IgD-negative memory B cell (primary cell): ENCODE measurements at regions not wholly inside any gene's neighbourhood (a gene's known extent, or its start where the extent isn't known, plus 50 kb on each side); places are given as distances from the start of the nearest gene placed in this dataset.

Source experiments
- H3K27ac Mint-ChIP-seq, 3 donors: one replicate each; pipeline ENCODE4 v1.8.0; 2020 to 2022; ENCODE audit warnings: mild to moderate bottlenecking in 3 of 3, mixed read lengths in 3 of 3, moderate library complexity in 1 of 3
- H3K27me3 Mint-ChIP-seq: one replicate; pipeline ENCODE4 v1.8.0; 2021; ENCODE audit warnings: mixed read lengths
- H3K36me3 Mint-ChIP-seq: one replicate; pipeline ENCODE4 v1.8.0; 2020; ENCODE audit warnings: mild to moderate bottlenecking, mixed read lengths
- H3K4me1 Mint-ChIP-seq, 3 donors: one replicate each; pipeline ENCODE4 v1.8.0; 2020 to 2022; ENCODE audit warnings: mixed read lengths in 3 of 3, mild to moderate bottlenecking in 1 of 3
- H3K4me3 Mint-ChIP-seq, 4 donors: one replicate each; pipeline ENCODE4 v1.8.0; 2020 to 2022; ENCODE audit warnings: mild to moderate bottlenecking in 4 of 4, mixed read lengths in 4 of 4, moderate library complexity in 3 of 4
- H3K9me3 Mint-ChIP-seq, 3 donors: one replicate each; pipeline ENCODE4 v1.8.0; 2020 to 2021; ENCODE audit warnings: mixed read lengths in 3 of 3, mild to moderate bottlenecking in 1 of 3

GRCh38 chr2:128368437-128369107 lies 49.9 kb upstream of the HS6ST1 start:
- Mint-ChIP-seq H3K27me3 (peaks cover 2% of the 10 kb centered on the region), H3K27ac (no peak overlapping the region), H3K4me1 (peaks cover 0 to 2% (median 0%) of the 10 kb centered on the region in 3 donors), H3K4me3 (no peak overlapping the region), H3K9me3 (no peaks in the 10 kb centered on the region), H3K36me3 (peaks cover 1% of the 10 kb centered on the region)

- no peak overlapping the region for H3K4me3 Mint-ChIP-seq
- H3K27me3 Mint-ChIP-seq, result peaks cover 2% of the 10 kb centered on the region
- H3K4me1 Mint-ChIP-seq, result peaks cover 0 to 2% (median 0%) of the 10 kb centered on the region in 3 donors
- no peaks in the 10 kb centered on the region for H3K9me3 Mint-ChIP-seq
- no peak overlapping the region for H3K27ac Mint-ChIP-seq
- peaks cover 1% of the 10 kb centered on the region for H3K36me3 Mint-ChIP-seq
Measured at GRCh38 chr2:128369108-128369555, 50.5 kb upstream of the HS6ST1 start.

DNA sequence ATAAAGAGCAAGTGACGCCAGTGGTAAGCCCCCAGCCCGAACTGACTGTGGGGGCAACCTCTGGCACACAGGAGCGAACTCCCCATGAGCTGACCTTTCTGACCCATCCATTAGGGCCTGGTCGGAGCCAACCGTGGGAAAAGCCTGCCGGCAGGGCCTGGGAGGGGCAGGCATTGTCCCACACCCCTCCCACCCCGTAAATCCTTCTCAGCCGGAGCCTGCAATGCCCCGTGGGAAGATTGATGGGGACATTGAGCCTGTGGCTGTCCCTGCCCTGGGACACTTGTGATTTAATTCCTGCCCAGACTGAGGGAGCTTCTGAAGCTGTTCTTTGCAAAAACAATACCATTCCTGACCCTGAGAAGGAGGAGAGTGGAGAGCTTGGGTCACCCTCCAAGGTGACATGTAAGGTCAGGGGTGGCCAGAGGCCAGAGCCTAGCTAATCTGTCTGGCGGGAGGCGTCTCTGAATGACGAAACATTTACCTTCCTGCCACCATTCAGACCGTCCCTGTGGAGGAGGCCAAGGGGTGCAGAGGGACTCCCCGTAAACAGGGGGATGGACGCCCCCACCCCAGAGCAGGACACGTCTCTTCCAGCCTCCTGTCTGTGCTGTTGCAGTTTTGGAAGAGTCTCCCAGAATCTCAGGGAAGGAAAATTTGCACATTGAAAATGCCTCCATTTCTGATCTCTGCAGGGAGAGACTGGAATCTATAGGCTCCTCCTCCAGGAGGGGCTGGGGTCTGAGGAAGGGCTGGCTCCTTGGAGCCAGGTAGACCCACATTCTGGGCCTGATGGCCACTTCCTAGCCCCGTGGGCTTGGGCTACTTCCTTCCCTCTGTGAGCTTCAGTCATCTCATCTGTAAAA lies 51.2 kb upstream of the HS6ST1 start:
- Mint-ChIP-seq H3K4me3 (peak overlapping the region in 1 of 4 donors; percentile 9), H3K27ac (no peak overlapping the region), H3K27me3 (peaks cover 2% of the 10 kb centered on the region), H3K4me1 (peaks cover 0 to 2% (median 0%) of the 10 kb centered on the region in 3 donors), H3K9me3 (no peaks in the 10 kb centered on the region), H3K36me3 (peaks cover 1% of the 10 kb centered on the region)

DNA sequence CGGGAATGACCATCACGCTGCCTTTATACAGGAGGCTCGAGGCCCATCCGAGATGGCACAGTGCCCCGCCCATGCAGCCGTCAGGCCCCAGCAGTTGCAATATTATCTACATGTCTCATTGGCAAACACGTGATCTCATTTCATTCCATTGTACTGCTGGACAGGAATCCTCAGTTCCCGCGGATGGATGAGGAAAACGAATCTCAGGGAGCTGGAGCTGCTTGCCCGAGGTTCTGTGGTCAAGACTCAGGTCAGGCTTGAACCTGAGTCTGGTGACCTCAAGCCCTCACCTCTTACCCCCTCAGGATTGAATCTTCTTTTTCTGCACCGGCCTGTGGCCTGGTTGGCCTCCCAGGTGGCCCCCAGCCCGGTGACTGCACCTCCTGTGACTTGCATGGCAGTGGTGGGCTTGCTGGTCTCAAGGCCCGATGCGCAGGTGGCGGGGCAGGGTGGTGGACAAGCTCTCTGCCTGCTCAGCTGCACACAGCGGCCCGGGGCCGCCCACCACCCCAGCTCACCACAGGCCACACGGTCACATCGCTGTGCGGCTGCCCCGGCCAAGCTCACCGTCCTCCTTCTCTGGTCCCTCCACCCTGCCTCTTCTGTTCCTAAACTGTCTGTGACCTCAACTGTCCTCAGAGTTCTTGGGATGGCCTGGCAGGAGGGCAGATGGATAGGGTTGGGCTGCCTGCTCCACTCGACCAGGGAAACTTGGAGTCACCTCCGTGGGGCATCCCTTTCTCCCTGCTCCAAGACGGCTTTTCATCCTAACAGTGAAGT lies 52.0 kb upstream of the HS6ST1 start:
- peaks cover 0 to 2% (median 0%) of the 10 kb centered on the region in 3 donors for H3K4me1 Mint-ChIP-seq
- no peak overlapping the region for H3K27ac Mint-ChIP-seq
- H3K27me3 Mint-ChIP-seq, result peaks cover 2% of the 10 kb centered on the region
- H3K36me3 Mint-ChIP-seq, result peaks cover 1% of the 10 kb centered on the region
- H3K9me3 Mint-ChIP-seq, result no peaks in the 10 kb centered on the region
- no peak overlapping the region for H3K4me3 Mint-ChIP-seq

GRCh38 chr2:128371248-128371630 lies 52.6 kb upstream of the HS6ST1 start:
- Mint-ChIP-seq H3K27me3 (peaks cover 2% of the 10 kb centered on the region), H3K36me3 (peaks cover 1% of the 10 kb centered on the region), H3K4me3 (no peak overlapping the region), H3K27ac (peak overlapping the region in 1 of 3 donors; percentile 12), H3K9me3 (no peaks in the 10 kb centered on the region), H3K4me1 (peaks cover 0 to 2% (median 0%) of the 10 kb centered on the region in 3 donors)

DNA sequence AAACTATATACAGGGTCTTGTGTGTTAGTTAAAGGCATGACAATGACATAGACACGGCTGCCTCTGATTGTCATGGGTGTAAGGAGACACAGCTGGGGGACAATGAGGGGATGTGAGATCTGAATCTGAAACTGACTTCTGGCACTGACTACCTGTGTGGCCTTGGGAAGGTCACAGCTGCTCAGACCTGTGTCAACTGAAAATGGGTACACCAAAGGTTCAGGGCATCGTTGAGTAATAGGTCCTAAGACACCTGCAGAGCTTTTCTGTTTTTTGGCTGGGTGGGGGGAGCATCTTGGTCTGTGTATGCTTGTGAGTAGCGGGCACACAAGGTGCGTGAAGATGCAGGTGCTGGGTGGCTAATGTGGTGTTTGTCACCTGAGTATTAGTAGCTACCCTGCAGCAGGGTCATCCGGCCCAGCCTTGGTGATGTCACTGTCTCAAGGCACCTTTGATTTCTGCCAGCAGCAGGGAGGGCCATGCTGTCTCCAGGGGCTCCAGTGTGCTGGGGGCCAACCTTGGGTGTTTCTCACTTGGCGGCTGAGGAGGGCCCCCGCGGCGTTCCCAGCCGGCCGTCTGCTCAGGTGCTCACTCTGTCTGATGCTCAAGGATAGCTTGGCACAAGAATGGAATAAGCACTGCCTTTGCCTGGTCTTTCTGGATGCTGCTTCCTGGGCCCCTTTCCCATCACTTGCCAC lies 53.1 kb upstream of the HS6ST1 start:
- Mint-ChIP-seq H3K4me1 (peaks cover 0 to 2% (median 0%) of the 10 kb centered on the region in 3 donors), H3K27me3 (peaks cover 2% of the 10 kb centered on the region), H3K4me3 (no peak overlapping the region), H3K9me3 (no peaks in the 10 kb centered on the region), H3K27ac (peak overlapping the region in 1 of 3 donors; percentile 12), H3K36me3 (peaks cover 1% of the 10 kb centered on the region)

- Mint-ChIP-seq H3K27me3 (peaks cover 2% of the 10 kb centered on the region), H3K4me3 (peak overlapping the region in 1 of 4 donors; percentile 5), H3K4me1 (peaks cover 0 to 2% (median 0%) of the 10 kb centered on the region in 3 donors), H3K36me3 (peaks cover under 1% of the 10 kb centered on the region), H3K9me3 (no peaks in the 10 kb centered on the region), H3K27ac (peak overlapping the region in 1 of 3 donors; percentile 3)
Measured at GRCh38 chr2:128372621-128373341, 54.1 kb upstream of the HS6ST1 start.

GRCh38 chr2:128373451-128374000 lies 54.9 kb upstream of the HS6ST1 start:
- peaks cover 2% of the 10 kb centered on the region for H3K27me3 Mint-ChIP-seq
- peaks cover 0 to 2% (median 0%) of the 10 kb centered on the region in 3 donors for H3K4me1 Mint-ChIP-seq
- H3K4me3 Mint-ChIP-seq, result peak overlapping the region in 1 of 4 donors; percentile 51
- no peaks in the 10 kb centered on the region for H3K9me3 Mint-ChIP-seq
- no peaks in the 10 kb centered on the region for H3K36me3 Mint-ChIP-seq
- H3K27ac Mint-ChIP-seq, result no peak overlapping the region

- no peak overlapping the region for H3K27ac Mint-ChIP-seq
- no peaks in the 10 kb centered on the region for H3K36me3 Mint-ChIP-seq
- H3K27me3 Mint-ChIP-seq, result peaks cover 2% of the 10 kb centered on the region
- peaks cover 0 to 2% (median 0%) of the 10 kb centered on the region in 3 donors for H3K4me1 Mint-ChIP-seq
- H3K4me3 Mint-ChIP-seq, result no peak overlapping the region
- H3K9me3 Mint-ChIP-seq, result no peaks in the 10 kb centered on the region
Measured at GRCh38 chr2:128374001-128374710, 55.5 kb upstream of the HS6ST1 start.

DNA sequence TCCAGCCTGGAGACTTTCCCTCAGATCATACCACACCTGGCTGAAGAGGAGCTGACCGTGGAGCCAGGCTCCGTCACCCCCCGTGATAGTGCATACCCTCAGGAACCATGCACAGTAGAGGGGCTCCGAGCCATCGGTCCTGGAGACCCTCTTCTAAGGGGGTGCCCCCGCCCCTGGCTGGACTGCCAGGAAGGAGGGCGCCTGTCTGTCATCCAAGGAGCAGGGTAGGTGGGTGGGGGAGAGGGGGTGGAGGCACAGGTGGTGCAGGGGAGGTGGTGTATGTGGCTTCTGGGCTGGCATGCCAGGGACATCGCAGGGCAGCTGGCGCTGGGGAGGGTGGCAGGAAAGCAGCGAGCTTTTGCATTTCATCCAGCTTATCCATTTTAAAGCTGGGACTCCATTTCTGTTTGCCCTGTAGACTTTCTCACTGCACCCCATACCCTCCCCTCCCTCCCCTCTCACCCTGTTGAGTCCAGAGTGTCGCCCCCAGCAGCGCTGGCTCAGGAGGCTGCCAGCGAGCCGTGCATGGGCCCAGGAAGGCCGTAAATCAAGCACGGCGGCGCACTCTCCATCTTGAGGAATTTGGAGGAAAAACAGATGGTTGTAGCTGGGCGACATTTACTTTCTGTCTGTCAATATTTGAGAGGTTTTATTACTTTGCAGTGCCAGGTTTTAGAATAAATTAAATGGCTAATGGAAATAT lies 56.2 kb upstream of the HS6ST1 start:
- Mint-ChIP-seq H3K9me3 (no peaks in the 10 kb centered on the region), H3K27me3 (peaks cover 2% of the 10 kb centered on the region), H3K36me3 (no peaks in the 10 kb centered on the region), H3K4me1 (peaks cover 0 to 2% (median 0%) of the 10 kb centered on the region in 3 donors), H3K4me3 (no peak overlapping the region), H3K27ac (no peak overlapping the region)

- Mint-ChIP-seq H3K36me3 (no peaks in the 10 kb centered on the region), H3K4me1 (peaks cover 0 to 2% (median 0%) of the 10 kb centered on the region in 3 donors), H3K9me3 (no peaks in the 10 kb centered on the region), H3K27ac (no peak overlapping the region), H3K27me3 (peaks cover 2% of the 10 kb centered on the region), H3K4me3 (no peak overlapping the region)
Measured at GRCh38 chr2:128375454-128375853, 56.8 kb upstream of the HS6ST1 start.

DNA sequence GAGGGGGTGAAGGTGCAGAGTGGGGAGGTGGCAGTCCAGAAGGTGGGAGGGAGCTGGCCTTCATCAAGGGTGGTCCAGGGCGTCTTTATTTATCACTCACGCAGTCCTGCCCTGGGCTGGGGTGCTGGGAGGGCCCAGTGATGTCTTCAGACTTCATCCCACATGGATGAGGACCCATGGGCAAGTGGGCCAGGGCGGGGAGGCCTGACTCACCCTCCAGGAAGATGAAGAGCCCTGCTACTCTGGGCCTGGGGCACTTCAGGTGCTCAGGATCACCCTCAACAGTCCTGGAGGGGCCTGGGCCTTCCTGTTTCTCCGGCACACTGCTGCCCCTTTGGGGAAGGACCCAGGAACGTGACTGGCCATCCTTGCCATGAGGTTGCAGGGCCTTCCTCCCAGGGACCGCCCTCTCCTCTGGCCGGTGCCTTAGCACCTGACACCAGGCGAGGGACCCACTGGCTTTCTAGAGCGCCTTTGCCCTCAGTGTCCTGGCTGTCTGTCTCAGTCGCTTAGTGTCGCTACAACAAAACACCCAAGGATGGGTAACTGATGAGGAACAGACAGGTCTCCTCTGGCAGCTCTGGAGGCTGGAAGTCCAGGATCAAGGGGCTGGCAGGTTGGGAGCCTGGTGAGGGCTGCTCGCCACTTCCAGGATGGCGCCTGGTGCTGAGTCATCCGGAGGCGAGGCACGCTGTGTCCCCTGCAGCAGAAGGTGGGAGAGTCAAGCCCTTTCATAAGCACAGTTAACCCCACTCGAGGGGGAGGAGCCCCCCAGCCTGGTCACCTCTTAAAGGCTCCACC lies 57.8 kb upstream of the HS6ST1 start:
- Mint-ChIP-seq H3K4me3 (no peak overlapping the region), H3K9me3 (no peaks in the 10 kb centered on the region), H3K27me3 (peaks cover 2% of the 10 kb centered on the region)

More for the DNA sequence above, 57.8 kb upstream of the HS6ST1 start:
- Mint-ChIP-seq H3K27ac (no peak overlapping the region), H3K4me1 (peaks cover 0 to 2% (median 0%) of the 10 kb centered on the region in 3 donors), H3K36me3 (no peaks in the 10 kb centered on the region)
